ENCODE measurements at regions not wholly inside any gene's neighbourhood (a gene's known extent, or its start where the extent isn't known, plus 50 kb on each side); places are given as distances from the start of the nearest gene placed in this dataset.
"Not testable (repeated sequence)": the region's sequence is repeated elsewhere in the genome, so short reads cannot be mapped to it uniquely, and the experiment has no call there.

GRCh38 chr1:149278156-149278555 lies 174.8 kb upstream of the NBPF9 start:
- DNase-seq (ENCODE audit: low read depth), result not testable (repeated sequence)

- DNase-seq (ENCODE audit: low read depth), result not testable (repeated sequence)
Measured at GRCh38 chr1:149279015-149279414, 175.7 kb upstream of the NBPF9 start.

- not testable (repeated sequence) for DNase-seq (ENCODE audit: low read depth)
Measured at GRCh38 chr1:149279512-149279911, 176.2 kb upstream of the NBPF9 start.

- not testable (repeated sequence) for DNase-seq (ENCODE audit: low read depth)
Measured at GRCh38 chr1:149284773-149285172, 181.4 kb upstream of the NBPF9 start.

- not testable (repeated sequence) for DNase-seq (ENCODE audit: low read depth)
Measured at GRCh38 chr1:149285205-149285604, 181.9 kb upstream of the NBPF9 start.

GRCh38 chr1:149285638-149286037 lies 182.3 kb upstream of the NBPF9 start:
- DNase-seq (ENCODE audit: low read depth), result not testable (repeated sequence)

- DNase-seq (ENCODE audit: low read depth), result not testable (repeated sequence)
Measured at GRCh38 chr1:149288580-149288979, 185.2 kb upstream of the NBPF9 start.

- not testable (repeated sequence) for DNase-seq (ENCODE audit: low read depth)
Measured at GRCh38 chr1:149300478-149301218, 174.2 kb upstream of the NBPF19 start.

- not testable (repeated sequence) for DNase-seq (ENCODE audit: low read depth)
Measured at GRCh38 chr1:149301282-149301681, 173.6 kb upstream of the NBPF19 start.

GRCh38 chr1:149304796-149305195 lies 170.0 kb upstream of the NBPF19 start:
- not testable (repeated sequence) for DNase-seq (ENCODE audit: low read depth)

GRCh38 chr1:149307640-149308039 lies 167.2 kb upstream of the NBPF19 start:
- not testable (repeated sequence) for DNase-seq (ENCODE audit: low read depth)

- DNase-seq (ENCODE audit: low read depth), result not testable (repeated sequence)
Measured at GRCh38 chr1:149314921-149315320, 159.9 kb upstream of the NBPF19 start.

- not testable (repeated sequence) for DNase-seq (ENCODE audit: low read depth)
Measured at GRCh38 chr1:149320971-149321731, 153.7 kb upstream of the NBPF19 start.

- not testable (repeated sequence) for DNase-seq (ENCODE audit: low read depth)
Measured at GRCh38 chr1:149321732-149322016, 153.2 kb upstream of the NBPF19 start.

GRCh38 chr1:149330081-149330335 lies 144.8 kb upstream of the NBPF19 start:
- not testable (repeated sequence) for DNase-seq (ENCODE audit: low read depth)

- not testable (repeated sequence) for DNase-seq (ENCODE audit: low read depth)
Measured at GRCh38 chr1:149336082-149336481, 138.8 kb upstream of the NBPF19 start.

GRCh38 chr1:149338221-149338691 lies 136.6 kb upstream of the NBPF19 start:
- not testable (repeated sequence) for DNase-seq (ENCODE audit: low read depth)

- DNase-seq (ENCODE audit: low read depth), result not testable (repeated sequence)
Measured at GRCh38 chr1:149338698-149339097, 136.1 kb upstream of the NBPF19 start.

GRCh38 chr1:149349448-149349847 lies 125.4 kb upstream of the NBPF19 start:
- DNase-seq (ENCODE audit: low read depth), result not testable (repeated sequence)

- DNase-seq (ENCODE audit: low read depth), result not testable (repeated sequence)
Measured at GRCh38 chr1:149352205-149352604, 122.6 kb upstream of the NBPF19 start.

GRCh38 chr1:149354579-149354978 lies 120.3 kb upstream of the NBPF19 start:
- DNase-seq (ENCODE audit: low read depth), result not testable (repeated sequence)

GRCh38 chr1:149355748-149356147 lies 119.1 kb upstream of the NBPF19 start:
- not testable (repeated sequence) for DNase-seq (ENCODE audit: low read depth)

GRCh38 chr1:149356152-149356551 lies 118.7 kb upstream of the NBPF19 start:
- DNase-seq (ENCODE audit: low read depth), result not testable (repeated sequence)

Data from Daoy (cell line).